ENCODE measurements at regions not wholly inside any gene's neighbourhood (a gene's known extent, or its start where the extent isn't known, plus 50 kb on each side); places are given as distances from the start of the nearest gene placed in this dataset.

- TF ChIP-seq KLF1 (tag by site-specific recombination; IDR thresholded peaks at IDR 0.05) = no peak
- TF ChIP-seq CTCF (tag by site-specific recombination; IDR thresholded peaks at IDR 0.05) = no peak
- no peak for TF ChIP-seq ZBTB49 (tag by site-specific recombination; IDR thresholded peaks at IDR 0.05; ENCODE audit: low read depth)
- no peak for TF ChIP-seq ZNF660 (tag by site-specific recombination; IDR thresholded peaks at IDR 0.05)
- TF ChIP-seq ZNF704 (tag by site-specific recombination; IDR thresholded peaks at IDR 0.05) = no peak
- no peak for TF ChIP-seq ZBTB44 (tag by site-specific recombination; IDR thresholded peaks at IDR 0.05)
Observed at GRCh38 chr19:22526661-22527272, 104.6 kb upstream of the ZNF98 start.

Data from HEK293 (cell line).